ENCODE measurements at regions not wholly inside any gene's neighbourhood (a gene's known extent, or its start where the extent isn't known, plus 50 kb on each side); places are given as distances from the start of the nearest gene placed in this dataset.
"Not testable (repeated sequence)": the region's sequence is repeated elsewhere in the genome, so short reads cannot be mapped to it uniquely, and the experiment has no call there.

GRCh38 chr14:87241018-87241768, 751.8 kb downstream of the GALC start:
- no peak for DNase-seq
- no peak for ATAC-seq
- intact Hi-C loops (cut with DNase I, micrococcal nuclease) = no loop called here

GRCh38 chr14:87240319-87240718, 752.7 kb downstream of the GALC start:
- ATAC-seq; intact Hi-C loops (cut with DNase I, micrococcal nuclease): not testable (repeated sequence)

GRCh38 chr14:87233806-87234384, 759.1 kb downstream of the GALC start:
- ATAC-seq = no peak
- DNase-seq = no peak
- intact Hi-C loops (cut with DNase I, micrococcal nuclease) = no loop called here

More at GRCh38 chr14:87240319-87240718, 752.7 kb downstream of the GALC start:
- DNase-seq = not testable (repeated sequence)

- ATAC-seq (no peak), DNase-seq (no peak)
- intact Hi-C loops (cut with DNase I, micrococcal nuclease) = no loop called here
These were observed 759.7 kb downstream of the GALC start for GRCh38 chr14:87233266-87233665.

GRCh38 chr14:87231336-87232026, 761.5 kb downstream of the GALC start:
- ATAC-seq = no peak
- no peak for DNase-seq
- intact Hi-C loops (cut with DNase I, micrococcal nuclease) = no loop called here

GRCh38 chr14:87230726-87231125, 762.3 kb downstream of the GALC start:
- DNase-seq (no peak), ATAC-seq (no peak)
- intact Hi-C loops (cut with DNase I, micrococcal nuclease) = no loop called here

GRCh38 chr14:87229131-87229530, 763.9 kb downstream of the GALC start:
- no peak for ATAC-seq
- intact Hi-C loops (cut with DNase I, micrococcal nuclease) = no loop called here
- no peak for DNase-seq

- DNase-seq = no peak
- ATAC-seq = no peak
- intact Hi-C loops (cut with DNase I, micrococcal nuclease) = no loop called here
These were observed 776.0 kb downstream of the GALC start for GRCh38 chr14:87217023-87217422.

- intact Hi-C loops (cut with DNase I, micrococcal nuclease) = no loop called here
- DNase-seq (no peak), ATAC-seq (no peak)
These were observed 778.4 kb downstream of the GALC start for GRCh38 chr14:87214558-87214957.

- no peak for DNase-seq
- intact Hi-C loops (cut with DNase I, micrococcal nuclease) = no loop called here
- ATAC-seq = no peak
These were observed 785.2 kb downstream of the GALC start for GRCh38 chr14:87207756-87208155.

GRCh38 chr14:87205811-87206210, 787.2 kb downstream of the GALC start:
- intact Hi-C loops (cut with DNase I, micrococcal nuclease) = no loop called here
- no peak for ATAC-seq
- no peak for DNase-seq

- DNase-seq (no peak), ATAC-seq (no peak)
- intact Hi-C loops (cut with DNase I, micrococcal nuclease) = no loop called here
These were observed 789.6 kb downstream of the GALC start for GRCh38 chr14:87203346-87203745.

- intact Hi-C loops (cut with DNase I, micrococcal nuclease) = no loop called here
- ATAC-seq = no peak
- DNase-seq = no peak
These were observed 793.6 kb downstream of the GALC start for GRCh38 chr14:87199381-87199780.

- no peak for DNase-seq
- no peak for ATAC-seq
- intact Hi-C loops (cut with DNase I, micrococcal nuclease) = no loop called here
These were observed 796.5 kb downstream of the GALC start for GRCh38 chr14:87196436-87196835.

GRCh38 chr14:87187786-87188185, 805.2 kb downstream of the GALC start:
- no peak for ATAC-seq
- no peak for DNase-seq
- intact Hi-C loops (cut with DNase I, micrococcal nuclease) = no loop called here

GRCh38 chr14:87186737-87187136, 806.2 kb downstream of the GALC start:
- intact Hi-C loops (cut with DNase I, micrococcal nuclease) = no loop called here
- ATAC-seq (no peak), DNase-seq (no peak)

- no peak for ATAC-seq
These were observed 806.9 kb downstream of the GALC start for GRCh38 chr14:87185961-87186560.

GRCh38 chr14:87184180-87184579, 808.8 kb downstream of the GALC start:
- no peak for ATAC-seq
- DNase-seq = no peak
- intact Hi-C loops (cut with DNase I, micrococcal nuclease) = no loop called here

More at GRCh38 chr14:87185961-87186560, 806.9 kb downstream of the GALC start:
- intact Hi-C loops (cut with DNase I, micrococcal nuclease) = no loop called here
- DNase-seq = no peak

GRCh38 chr14:87181288-87181687, 811.7 kb downstream of the GALC start:
- ATAC-seq = no peak
- intact Hi-C loops (cut with DNase I, micrococcal nuclease) = no loop called here
- DNase-seq = no peak

- DNase-seq (no peak), ATAC-seq (no peak)
- intact Hi-C loops (cut with DNase I, micrococcal nuclease) = no loop called here
These were observed 813.0 kb downstream of the GALC start for GRCh38 chr14:87179936-87180335.

Data from left colon (tissue), 2 donors.